ENCODE measurements at regions not wholly inside any gene's neighbourhood (a gene's known extent, or its start where the extent isn't known, plus 50 kb on each side); places are given as distances from the start of the nearest gene placed in this dataset.

DNA sequence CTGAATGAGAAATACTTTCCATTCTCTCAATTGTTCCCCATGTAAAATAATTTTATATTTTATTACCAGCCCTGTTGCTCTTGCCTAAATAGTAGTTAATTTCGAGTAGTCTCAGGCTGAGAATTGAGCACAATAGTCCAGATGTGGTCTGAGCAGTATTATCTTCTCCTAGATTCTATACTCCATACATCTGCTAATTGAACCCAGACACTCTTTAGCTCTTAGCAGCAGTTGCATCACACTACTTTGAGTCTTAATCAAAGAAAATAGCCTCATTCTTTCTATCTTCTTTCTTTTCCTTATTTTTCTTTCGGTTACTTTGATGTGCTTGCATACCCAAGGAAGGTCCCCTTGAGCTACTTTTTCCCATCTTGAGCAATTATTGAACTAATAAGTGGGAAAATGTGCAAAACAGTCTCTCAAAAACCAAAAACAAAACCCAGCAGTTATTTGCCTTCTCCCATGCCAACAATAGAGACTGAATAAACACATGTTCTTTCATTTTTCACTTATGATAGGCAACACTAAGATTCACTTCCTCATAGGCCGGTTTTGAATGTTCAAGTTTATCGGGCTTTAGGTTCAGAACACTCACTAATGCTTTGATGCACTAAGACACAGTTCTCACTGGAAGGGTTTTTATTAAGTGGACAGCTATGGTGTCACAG, 204.5 kb downstream of the POU4F1 start:
- Histone ChIP-seq H3K4me3 (replicated peaks in 1 of 3; ENCODE audit: insufficient read depth in 1 of 3, low read depth in 1 of 3, low read length in 3 of 3) (no peak overlapping the region), H3K4me2 (ENCODE audit: insufficient read depth, low read length) (no peak overlapping the region), H3K36me3 (ENCODE audit: control insufficient read depth in 2 of 2, extremely low read depth in 1 of 2, insufficient read depth in 2 of 2, low read length in 2 of 2) (no peaks in the 10 kb centered on the region), H3K79me2 (ENCODE audit: control insufficient read depth, insufficient read depth, low read length) (no peaks in the 10 kb centered on the region), H3K27ac (ENCODE audit: insufficient read depth, low read depth, low read length) (no peak overlapping the region), H3K9ac (replicated peaks; ENCODE audit: extremely low read depth, insufficient read depth, low read length) (no peak overlapping the region), H4K20me1 (replicated peaks; ENCODE audit: control insufficient read depth, extremely low read depth, insufficient read depth, low read length) (no peaks in the 10 kb centered on the region), H3K9me1 (replicated peaks; ENCODE audit: control insufficient read depth, extremely low read depth, insufficient read depth, low read length) (no peaks in the 10 kb centered on the region), H3K4me1 (ENCODE audit: control insufficient read depth, extremely low read depth, insufficient read depth, low read length) (no peaks in the 10 kb centered on the region), H3K9me3 (replicated peaks; ENCODE audit: control insufficient read depth, insufficient read depth, low read length) (no peaks in the 10 kb centered on the region), H3K27me3 (ENCODE audit: control insufficient read depth in 2 of 2, insufficient read depth in 2 of 2, low read length in 2 of 2) (no peaks in the 10 kb centered on the region), H2AFZ (ENCODE audit: low read depth, low read length) (no peak overlapping the region)
- CTCF ChIA-PET: interaction anchor here (0.7 to 1.1 kb wide), 2 partner anchors 10 to 12 kb away, joined by 3 read pairs; no protein-coding TSS in a partner anchor
- FAIRE-seq (no peak), DNase-seq (ENCODE audit: low read depth, low spot score) (no peak)
- POLR2A ChIA-PET: no interaction called here
- no TSS peak for BruUV-seq (replicated peaks)
- dilution Hi-C loops (cut with MboI; ENCODE audit: extremely low pct_ligation_motif_present, low sequenced_read_pairs) (no loop called here), intact Hi-C loops (cut with micrococcal nuclease) (no loop called here)
- no peak for TF ChIP-seq JUN (IDR thresholded peaks at IDR 0.05; ENCODE audit: borderline replicate concordance, insufficient read depth, insufficient read length, low read depth)
- TF ChIP-seq, protein P1, sequence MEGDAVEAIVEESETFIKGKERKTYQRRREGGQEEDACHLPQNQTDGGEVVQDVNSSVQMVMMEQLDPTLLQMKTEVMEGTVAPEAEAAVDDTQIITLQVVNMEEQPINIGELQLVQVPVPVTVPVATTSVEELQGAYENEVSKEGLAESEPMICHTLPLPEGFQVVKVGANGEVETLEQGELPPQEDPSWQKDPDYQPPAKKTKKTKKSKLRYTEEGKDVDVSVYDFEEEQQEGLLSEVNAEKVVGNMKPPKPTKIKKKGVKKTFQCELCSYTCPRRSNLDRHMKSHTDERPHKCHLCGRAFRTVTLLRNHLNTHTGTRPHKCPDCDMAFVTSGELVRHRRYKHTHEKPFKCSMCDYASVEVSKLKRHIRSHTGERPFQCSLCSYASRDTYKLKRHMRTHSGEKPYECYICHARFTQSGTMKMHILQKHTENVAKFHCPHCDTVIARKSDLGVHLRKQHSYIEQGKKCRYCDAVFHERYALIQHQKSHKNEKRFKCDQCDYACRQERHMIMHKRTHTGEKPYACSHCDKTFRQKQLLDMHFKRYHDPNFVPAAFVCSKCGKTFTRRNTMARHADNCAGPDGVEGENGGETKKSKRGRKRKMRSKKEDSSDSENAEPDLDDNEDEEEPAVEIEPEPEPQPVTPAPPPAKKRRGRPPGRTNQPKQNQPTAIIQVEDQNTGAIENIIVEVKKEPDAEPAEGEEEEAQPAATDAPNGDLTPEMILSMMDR (IDR thresholded peaks at IDR 0.05; ENCODE audit: extremely low read depth in 1 of 2, insufficient read depth in 1 of 2, low read depth in 1 of 2, low read length in 2 of 2): no peak
- no peak for TF ChIP-seq POLR2AphosphoS5 (IDR thresholded peaks at IDR 0.05; ENCODE audit: insufficient read depth, low read depth, low read length)
- no peak for TF ChIP-seq POLR2A (IDR thresholded peaks at IDR 0.05; ENCODE audit: low read depth, low read length)
- TF ChIP-seq, protein P2, sequence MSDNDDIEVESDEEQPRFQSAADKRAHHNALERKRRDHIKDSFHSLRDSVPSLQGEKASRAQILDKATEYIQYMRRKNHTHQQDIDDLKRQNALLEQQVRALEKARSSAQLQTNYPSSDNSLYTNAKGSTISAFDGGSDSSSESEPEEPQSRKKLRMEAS (IDR thresholded peaks at IDR 0.05; ENCODE audit: insufficient read depth, insufficient read length): no peak
- TF ChIP-seq EZH2 (IDR thresholded peaks at IDR 0.05; ENCODE audit: borderline replicate concordance, low read depth, low read length, severe bottlenecking): no peak
- no peak for TF ChIP-seq FOS (IDR thresholded peaks at IDR 0.05; ENCODE audit: borderline replicate concordance, insufficient read depth, low read length)
- no peak for TF ChIP-seq GATA2 (IDR thresholded peaks at IDR 0.05; ENCODE audit: insufficient read depth, insufficient read length, low read depth, low read length)
- no peak for TF ChIP-seq MYC (IDR thresholded peaks at IDR 0.05; ENCODE audit: low read depth, low read length)
